H1 (cell line): ENCODE measurements at regions not wholly inside any gene's neighbourhood (a gene's known extent, or its start where the extent isn't known, plus 50 kb on each side); places are given as distances from the start of the nearest gene placed in this dataset.

Source experiments
- BRCA1 ChIP-seq: IDR thresholded peaks from 2 replicates; pipeline ENCODE4 v1.6.1; 2012; ENCODE audit warnings: low read depth, low read length, improper control_type of control experiment

DNA sequence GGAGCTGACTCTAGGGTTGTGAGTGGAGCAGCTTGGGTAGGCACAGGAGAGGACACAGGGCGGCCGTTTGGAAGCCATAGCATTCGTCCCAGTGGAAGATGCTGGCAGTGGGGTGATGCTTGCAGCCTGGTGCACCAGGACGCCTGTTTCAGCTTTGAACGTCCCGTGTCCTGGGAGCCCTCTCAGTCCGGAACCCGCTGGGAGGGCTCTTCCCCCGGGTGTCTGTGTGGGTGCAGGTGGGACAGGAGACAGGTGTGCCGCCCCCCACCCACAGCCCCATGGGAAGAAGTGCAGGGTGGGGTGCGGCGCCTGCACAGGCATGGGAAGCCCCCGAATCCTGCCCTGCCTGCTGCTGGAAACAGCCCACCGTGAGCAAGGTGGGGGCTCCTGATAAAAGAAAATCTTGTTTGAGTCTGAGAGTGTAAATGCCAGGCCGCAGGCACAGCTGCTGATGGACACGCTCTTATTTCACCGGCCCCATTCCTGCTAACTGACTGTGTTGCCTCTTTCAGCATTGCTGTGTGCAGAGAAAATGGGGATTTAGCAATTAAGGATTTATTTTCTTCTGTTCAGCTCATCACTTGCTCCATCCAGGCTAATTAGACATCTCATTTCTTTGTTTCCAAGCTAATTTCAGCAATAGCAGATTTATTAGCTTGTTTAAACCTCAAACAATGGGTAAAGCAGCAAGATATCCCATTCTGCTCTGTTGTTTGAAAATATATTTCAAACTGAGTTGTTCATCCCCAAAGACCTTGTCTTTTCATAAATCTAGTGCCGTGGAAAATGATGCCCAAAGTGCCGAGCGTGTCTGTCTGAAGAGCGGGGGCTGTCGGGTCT lies 54.9 kb upstream of the DPYSL4 start (continued):
- no peak for TF ChIP-seq BRCA1
- TF ChIP-seq, all 59 proteins: peak for 0
